GM12878 (cell line): ENCODE measurements at regions not wholly inside any gene's neighbourhood (a gene's known extent, or its start where the extent isn't known, plus 50 kb on each side); places are given as distances from the start of the nearest gene placed in this dataset.

Experiments used
- ATF3 ChIP-seq: IDR thresholded peaks from 2 replicates; pipeline ENCODE4 v1.6.1; 2011; ENCODE audit warnings: low read depth, mild to moderate bottlenecking, low read length, moderate library complexity, borderline replicate concordance; ENCODE audit errors: extremely low read depth
- CBFB ChIP-seq: IDR thresholded peaks from 2 replicates; pipeline ENCODE4 v1.6.1; 2016; ENCODE audit warnings: antibody characterized with exemption, low read depth
- CHD2 ChIP-seq: IDR thresholded peaks from 2 replicates; pipeline ENCODE4 v1.6.1; 2011; ENCODE audit warnings: low read depth, low read length, improper control_type of control experiment, borderline replicate concordance
- CREB1 ChIP-seq: IDR thresholded peaks from 2 replicates; pipeline ENCODE4 v1.6.1; 2012; ENCODE audit warnings: low read depth, mild to moderate bottlenecking, inconsistent platforms
- CTCF ChIP-seq, 3 experiments: IDR thresholded peaks in 2 of 3; conservative IDR thresholded peaks in 1 of 3; 2 replicates each; pipeline ENCODE4 v1.5.1; 2011; ENCODE audit warnings: low read depth in 3 of 3, low read length in 3 of 3, mild to moderate bottlenecking in 3 of 3, control low read depth in 2 of 3, moderate library complexity in 2 of 3, inconsistent platforms in 1 of 3, mixed read lengths in 1 of 3; ENCODE audit not compliant: control insufficient read depth in 2 of 3, insufficient read depth in 1 of 3; ENCODE audit errors: extremely low read depth in 1 of 3
- CUX1 ChIP-seq: IDR thresholded peaks from 2 replicates; pipeline ENCODE4 v1.6.1; 2012; ENCODE audit warnings: improper control_type of control experiment, low read depth, low read length; ENCODE audit not compliant: insufficient replicate concordance
- EGR1 ChIP-seq, 2 experiments: IDR thresholded peaks; 1 replicate in 1 of 2; 2 replicates in 1 of 2; pipeline ENCODE4 v1.6.1; 2011 to 2012; ENCODE audit warnings: low read depth in 2 of 2, low read length in 2 of 2, borderline replicate concordance in 1 of 2, mild to moderate bottlenecking in 1 of 2, moderate library complexity in 1 of 2
- FOS ChIP-seq: IDR thresholded peaks from 3 replicates; pipeline ENCODE4 v1.6.1; 2011; ENCODE audit warnings: borderline replicate concordance; ENCODE audit not compliant: insufficient read length; ENCODE audit errors: extremely low read depth
- FOXK2 ChIP-seq: fragments of 450-650 bp; IDR thresholded peaks from 2 replicates; pipeline ENCODE4 v1.6.1; 2017; ENCODE audit warnings: mild to moderate bottlenecking, moderate library complexity
- HSF1 ChIP-seq: fragments of 150-350 bp; IDR thresholded peaks from 2 replicates; pipeline ENCODE4 v1.6.1; 2014; ENCODE audit warnings: mild to moderate bottlenecking, low read depth, low read length
- IRF3 ChIP-seq: fragments of 450-650 bp; IDR thresholded peaks from 2 replicates; pipeline ENCODE4 v1.6.1; 2014; ENCODE audit warnings: mild to moderate bottlenecking
- JUND ChIP-seq: IDR thresholded peaks from 2 replicates; pipeline ENCODE4 v1.6.1; 2012; ENCODE audit warnings: low read depth, mild to moderate bottlenecking, low read length, improper control_type of control experiment, moderate library complexity
- MAX ChIP-seq: IDR thresholded peaks from 2 replicates; pipeline ENCODE4 v1.6.1; 2012; ENCODE audit warnings: low read depth, low read length, improper control_type of control experiment
- MEF2A ChIP-seq: IDR thresholded peaks from 2 replicates; pipeline ENCODE4 v1.6.1; 2011; ENCODE audit warnings: low read depth, mild to moderate bottlenecking, low read length, moderate library complexity; ENCODE audit not compliant: insufficient read depth
- RAD21 ChIP-seq: IDR thresholded peaks from 2 replicates; pipeline ENCODE4 v1.6.1; 2011; ENCODE audit warnings: mild to moderate bottlenecking, low read depth, low read length, moderate library complexity; ENCODE audit not compliant: insufficient read depth
- RAD51 ChIP-seq: fragments of 450-650 bp; IDR thresholded peaks from 2 replicates; pipeline ENCODE4 v1.6.1; 2016; ENCODE audit warnings: moderate library complexity, mild to moderate bottlenecking, inconsistent platforms
- RUNX3 ChIP-seq: IDR thresholded peaks from 2 replicates; pipeline ENCODE4 v1.6.1; 2012; ENCODE audit warnings: low read length, inconsistent platforms
- SREBF2 ChIP-seq: IDR thresholded peaks from 2 replicates; pipeline ENCODE4 v1.6.1; 2012; ENCODE audit warnings: mild to moderate bottlenecking, low read length
- TCF7 ChIP-seq: IDR thresholded peaks from 2 replicates; pipeline ENCODE4 v1.6.1; 2014; ENCODE audit warnings: antibody characterized with exemption, borderline replicate concordance
- ZNF217 ChIP-seq: fragments of 450-650 bp; IDR thresholded peaks from 2 replicates; pipeline ENCODE4 v1.6.1; 2017; ENCODE audit warnings: antibody characterized with exemption, mild to moderate bottlenecking
- ZNF274 ChIP-seq: IDR thresholded peaks from one replicate; pipeline ENCODE4 v1.8.0; 2011; ENCODE audit not compliant: insufficient read length, insufficient read depth

GRCh38 chr10:65701168-65701776 lies 1224.6 kb upstream of the LRRTM3 start (continued):
- no peak for TF ChIP-seq CREB1
- TF ChIP-seq IRF3 = no peak
- TF ChIP-seq CUX1 = no peak
- no peak for TF ChIP-seq MAX
- no peak for TF ChIP-seq CHD2
- TF ChIP-seq ATF3 = no peak
- no peak for TF ChIP-seq FOS
- TF ChIP-seq MEF2A = no peak
- no peak for TF ChIP-seq HSF1
- TF ChIP-seq FOXK2 = no peak
- no peak for TF ChIP-seq ZNF217
- TF ChIP-seq RUNX3 = no peak
- no peak for TF ChIP-seq EGR1 (IDR thresholded peaks at IDR 0.05; ENCODE audit: borderline replicate concordance in 1 of 2, low read depth in 2 of 2, low read length in 2 of 2)
- TF ChIP-seq RAD51 = no peak
- no peak for TF ChIP-seq TCF7
- TF ChIP-seq CBFB = no peak
- TF ChIP-seq ZNF274 = no peak
- no peak for TF ChIP-seq RAD21
- no peak for TF ChIP-seq CTCF (IDR thresholded peaks at IDR 0.05 in 2 of 3, conservative IDR thresholded peaks at IDR 0.05 in 1 of 3; ENCODE audit: control insufficient read depth in 2 of 3, extremely low read depth in 1 of 3, insufficient read depth in 1 of 3, low read depth in 3 of 3, low read length in 3 of 3)
- TF ChIP-seq SREBF2 = no peak
- no peak for TF ChIP-seq JUND
